HUDEP-2 (cell line): ENCODE measurements at regions not wholly inside any gene's neighbourhood (a gene's known extent, or its start where the extent isn't known, plus 50 kb on each side); places are given as distances from the start of the nearest gene placed in this dataset.
"Not testable (repeated sequence)": the region's sequence is repeated elsewhere in the genome, so short reads cannot be mapped to it uniquely, and the experiment has no call there.

Experiments
- DNase-seq, 76 experiments: peaks; one replicate each; lab custom pipeline; 2025; ENCODE audit not compliant: unreplicated experiment in 76 of 76; lab: John Stamatoyannopoulos, UW

DNA sequence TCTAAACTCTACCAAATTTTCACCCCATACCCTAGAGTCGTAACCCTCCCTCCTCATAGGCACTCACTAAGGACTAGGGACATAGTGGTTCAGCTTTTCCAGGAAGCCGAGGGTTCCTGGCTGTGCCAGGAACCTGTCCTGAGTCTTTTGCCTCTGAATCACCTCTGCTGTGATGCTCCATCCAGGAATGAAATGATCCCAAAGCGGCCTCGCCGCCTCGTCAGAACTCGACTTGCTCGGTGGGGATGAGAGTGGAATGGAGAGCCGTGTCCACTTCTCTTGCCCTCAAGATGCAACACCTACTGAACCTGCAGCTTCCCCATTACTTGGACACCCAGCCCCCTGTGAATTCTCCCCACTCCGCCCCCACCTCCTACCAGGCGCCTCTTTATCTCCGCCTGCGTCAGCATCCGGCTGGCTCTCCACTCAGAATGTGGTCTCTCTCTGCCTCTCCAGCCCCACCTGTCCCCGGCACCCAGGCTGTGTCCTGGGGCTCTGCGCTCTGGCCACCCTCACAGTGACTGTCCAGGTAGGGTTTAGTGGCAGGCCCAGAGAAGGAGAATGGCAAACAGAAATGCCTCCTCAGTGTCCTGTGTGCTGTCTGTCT is 366.1 kb upstream of the ZNF32 start:
- DNase-seq = no peak

- DNase-seq = no peak
These were observed 365.3 kb upstream of the ZNF32 start for GRCh38 chr10:44013981-44014380.

GRCh38 chr10:44012921-44013320 is 364.2 kb upstream of the ZNF32 start:
- DNase-seq = no peak

DNA sequence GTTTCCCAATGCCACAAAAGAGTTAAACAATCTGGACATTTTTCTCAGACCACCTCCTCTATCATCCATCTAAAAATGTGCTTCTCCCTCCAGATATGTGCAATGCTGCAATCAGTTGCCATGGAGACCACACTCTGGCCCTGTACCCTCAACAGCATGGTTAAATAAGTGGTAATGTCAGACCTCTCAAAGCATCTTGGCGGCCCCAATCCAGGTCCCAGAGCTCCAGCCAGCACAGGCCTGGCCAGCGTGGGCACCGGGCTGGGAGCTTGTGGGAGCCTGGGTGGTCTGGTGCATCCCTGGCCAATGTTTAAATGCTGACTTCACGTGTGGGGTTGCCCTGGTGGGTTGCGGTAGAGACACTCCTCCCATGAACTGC is 362.9 kb upstream of the ZNF32 start:
- DNase-seq = no peak

DNA sequence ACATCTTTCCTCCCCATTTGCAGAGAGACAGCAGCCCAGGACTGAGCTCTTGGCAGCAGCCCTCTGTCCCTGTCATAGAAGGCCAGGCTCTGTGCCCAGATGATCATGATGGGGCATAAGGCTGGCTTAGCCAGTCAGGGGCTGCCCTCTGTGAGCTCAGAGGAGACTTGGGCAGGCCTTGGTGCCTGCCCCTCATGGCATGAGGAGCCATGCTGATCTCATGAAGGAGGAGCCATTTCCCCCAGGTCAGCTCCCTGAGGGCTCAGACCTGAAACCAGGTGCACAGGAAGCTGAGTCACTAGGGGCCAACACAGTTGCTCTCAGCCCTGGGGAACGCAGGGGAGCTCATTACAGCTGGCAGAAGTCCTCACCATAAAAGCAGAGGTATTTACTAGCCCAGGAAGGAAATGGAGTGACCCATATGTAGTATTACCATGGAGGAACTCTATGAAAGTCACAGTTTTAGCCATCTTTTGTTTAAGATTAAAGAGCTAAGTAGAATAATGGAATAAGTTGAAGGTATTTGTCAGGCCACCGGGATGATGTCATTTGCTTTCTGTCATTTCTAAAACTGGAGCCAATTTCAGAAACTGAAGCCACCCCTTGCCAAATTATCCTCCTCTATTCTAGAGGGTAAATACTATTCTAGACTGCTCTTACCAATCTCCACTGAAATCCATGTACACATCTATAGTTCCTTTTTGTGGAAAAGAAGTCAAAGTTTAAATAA is 362.4 kb upstream of the ZNF32 start:
- no peak for DNase-seq

DNA sequence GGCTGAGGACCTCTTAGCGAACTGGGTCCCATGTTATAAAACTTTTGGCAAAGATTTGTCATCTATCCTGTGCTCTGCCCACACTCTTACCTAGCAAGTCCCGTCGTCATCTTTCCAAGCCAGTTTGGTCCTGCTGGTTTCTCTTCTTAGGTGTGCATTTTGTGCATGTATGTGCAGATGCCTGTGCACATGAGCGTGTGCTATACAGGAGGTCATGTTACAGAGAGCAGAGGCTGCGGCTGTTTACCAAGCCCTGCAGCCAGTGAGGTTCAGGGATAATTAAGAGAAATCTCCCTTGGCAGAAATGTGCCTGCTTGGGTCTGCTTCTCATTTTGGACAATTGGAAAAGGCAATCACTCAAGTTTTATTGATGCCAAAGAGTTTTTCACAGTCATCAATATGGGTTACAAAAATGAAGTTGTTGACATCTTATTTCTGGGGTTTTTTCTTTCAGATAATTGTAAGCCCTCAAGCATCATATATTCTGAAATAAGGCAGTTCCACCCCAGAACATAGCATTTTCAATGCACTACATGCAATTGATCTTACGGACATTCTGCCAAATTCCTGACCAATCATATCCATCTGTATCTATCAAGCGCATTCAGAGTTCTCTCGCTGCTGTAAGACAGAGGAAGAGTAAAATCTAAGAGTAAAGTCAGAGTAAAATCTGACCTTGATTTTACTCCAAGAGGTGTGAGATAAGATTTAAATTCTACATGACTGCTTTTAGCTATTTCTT is 361.4 kb upstream of the ZNF32 start:
- DNase-seq = no peak

DNA sequence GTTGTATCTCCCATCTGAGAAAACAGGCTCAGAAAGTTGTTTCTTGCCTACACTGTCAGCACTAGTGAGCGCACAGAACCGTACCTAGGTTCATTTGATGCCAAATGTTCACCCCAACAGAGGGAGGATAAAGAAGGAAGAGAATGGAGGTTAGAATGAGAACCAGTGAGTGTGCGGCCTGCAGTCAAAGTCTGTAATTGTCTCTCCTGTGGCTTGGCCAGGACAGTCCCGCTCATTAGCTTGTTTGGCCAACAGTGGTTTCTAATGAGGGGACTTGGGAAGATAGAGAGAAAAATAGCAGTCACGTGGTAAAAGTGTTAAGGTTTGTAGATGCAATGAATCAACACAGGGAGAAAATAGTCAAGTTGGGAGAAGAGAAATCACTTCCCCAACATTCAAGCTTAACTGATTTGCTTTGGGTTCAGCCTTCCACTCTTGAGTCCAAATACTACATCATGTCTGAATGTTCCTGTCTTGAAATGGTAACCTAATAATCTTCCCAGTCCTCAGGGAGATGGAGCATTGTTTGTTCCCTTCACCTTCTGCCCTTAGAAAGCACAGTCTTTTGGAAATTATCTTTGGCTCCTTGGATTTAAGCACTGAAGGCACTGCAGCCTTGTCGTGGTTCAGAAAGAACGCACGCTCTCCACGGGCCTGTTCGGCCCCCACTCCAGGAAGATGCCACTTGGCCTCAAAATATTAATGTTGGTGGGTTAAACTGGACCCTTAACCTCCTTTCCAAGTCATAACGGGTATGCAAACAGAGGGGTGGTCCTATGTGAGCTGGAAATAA is 360.4 kb upstream of the ZNF32 start:
- no peak for DNase-seq

- DNase-seq = no peak
These were observed 359.7 kb upstream of the ZNF32 start for GRCh38 chr10:44008270-44008916.

- DNase-seq = no peak
These were observed 358.1 kb upstream of the ZNF32 start for GRCh38 chr10:44006771-44007170.

DNA sequence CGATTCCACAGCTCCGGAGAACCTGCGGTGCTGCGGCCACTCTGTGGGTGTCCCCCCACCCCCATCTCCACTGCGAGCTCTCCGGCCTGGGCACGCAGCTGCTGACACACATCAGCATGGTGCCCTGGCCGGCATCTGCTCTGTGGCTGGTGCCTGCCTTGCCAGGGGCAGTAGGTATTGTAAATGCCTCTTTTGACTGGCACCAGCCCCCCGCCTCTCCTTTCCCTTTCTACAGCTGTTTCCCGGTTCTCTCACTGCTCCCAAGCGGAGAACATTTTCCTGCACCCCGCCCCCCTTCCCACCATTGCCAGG is 357.1 kb upstream of the ZNF32 start:
- no peak for DNase-seq

DNA sequence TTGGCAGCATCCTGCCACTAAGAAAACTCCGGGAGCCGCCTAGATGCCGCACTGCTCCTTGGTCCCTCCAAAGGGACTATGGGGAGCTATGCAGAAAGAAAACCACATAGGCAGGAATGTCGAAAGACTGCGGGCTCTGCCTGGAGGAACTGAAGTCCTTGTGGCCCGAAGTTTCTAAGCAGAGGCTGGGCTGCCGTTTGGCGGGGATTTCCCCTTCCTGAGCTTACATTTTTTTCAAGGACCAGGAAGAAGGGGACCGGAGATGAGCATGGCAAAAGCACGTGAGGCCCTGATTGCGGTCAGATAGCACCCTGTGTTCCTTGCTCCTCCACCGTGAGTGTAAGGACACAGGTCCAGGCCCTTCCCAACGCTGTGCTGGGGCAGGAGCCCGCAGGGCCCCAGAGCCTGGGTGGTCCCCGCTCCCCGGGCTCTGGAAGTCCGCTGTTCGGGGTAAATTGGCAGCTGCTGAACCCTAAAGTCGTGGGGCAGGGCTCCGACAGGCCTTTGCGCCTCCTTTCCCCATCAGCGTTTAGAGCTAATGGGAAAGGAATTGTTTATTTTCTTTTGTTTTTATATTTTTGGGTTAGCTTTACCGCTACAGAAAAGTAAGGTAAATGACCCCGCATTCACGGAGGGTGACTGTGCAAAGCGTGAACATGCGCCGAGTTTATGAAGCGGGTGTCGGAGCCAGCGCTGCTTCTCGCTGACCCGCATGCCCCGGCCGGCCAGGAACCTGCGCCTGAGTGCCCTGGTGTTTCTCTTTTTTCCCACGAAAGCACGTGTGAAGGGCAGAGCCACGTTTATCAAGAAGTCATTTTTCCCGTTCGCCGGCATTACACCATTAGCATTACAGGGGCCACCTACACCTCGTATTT is 356.5 kb upstream of the ZNF32 start:
- no peak for DNase-seq

DNA sequence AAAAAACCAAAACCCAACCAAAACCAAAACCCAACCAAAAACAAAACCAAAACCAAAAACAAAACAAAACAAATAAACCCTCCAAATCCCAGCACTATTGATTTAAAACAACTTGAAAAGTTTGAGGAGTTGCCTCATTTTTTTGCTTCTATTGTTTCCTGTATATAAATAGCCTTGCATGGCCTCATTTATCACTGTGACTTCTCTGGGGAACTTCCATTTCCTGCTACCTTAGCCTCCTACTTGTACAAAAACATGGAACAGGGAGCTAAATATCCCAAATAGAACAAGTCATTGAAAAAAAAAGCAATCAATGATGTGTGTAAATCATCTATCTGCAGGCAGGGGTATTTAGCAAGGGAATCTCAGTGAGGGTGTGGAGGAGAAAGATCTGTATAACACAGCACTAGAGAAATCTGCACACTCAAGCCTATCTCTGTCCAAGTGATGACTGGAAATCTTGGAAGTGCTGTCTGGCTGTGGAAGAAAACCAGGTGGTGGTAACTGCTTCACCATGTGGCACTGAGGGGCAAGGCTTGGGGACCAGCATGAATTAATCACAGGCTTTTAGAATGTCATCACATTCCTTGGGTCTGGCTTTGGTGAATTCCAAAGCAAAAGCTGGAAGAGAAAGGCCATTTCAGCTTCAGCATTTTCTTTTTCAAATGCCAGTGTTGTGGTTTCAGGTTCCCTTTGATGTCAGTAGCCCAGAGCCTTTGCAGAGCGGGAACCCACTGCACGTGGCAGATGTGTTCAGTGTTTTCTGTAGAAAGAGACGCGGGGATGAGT is 349.5 kb upstream of the ZNF32 start:
- no peak for DNase-seq

GRCh38 chr10:43997330-43997729 is 348.6 kb upstream of the ZNF32 start:
- DNase-seq = no peak

- DNase-seq = no peak
These were observed 345.9 kb upstream of the ZNF32 start for GRCh38 chr10:43994539-43994938.

DNA sequence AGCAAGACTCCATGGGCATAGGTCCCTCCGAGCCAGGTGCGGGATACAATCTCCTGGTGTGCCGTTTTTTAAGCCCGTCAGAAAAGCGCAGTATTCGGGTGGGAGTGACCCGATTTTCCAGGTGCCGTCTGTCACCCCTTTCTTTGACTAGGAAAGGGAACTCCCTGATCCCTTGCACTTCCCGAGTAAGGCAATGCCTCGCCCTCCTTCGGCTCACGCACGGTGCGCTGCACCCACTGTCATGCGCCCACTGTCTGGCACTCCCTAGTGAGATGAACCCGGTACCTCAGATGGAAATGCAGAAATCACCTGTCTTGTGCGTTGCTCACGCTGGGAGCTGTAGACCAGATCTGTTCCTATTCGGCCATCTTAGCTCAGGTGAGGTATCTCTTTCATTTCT is 344.1 kb upstream of the ZNF32 start:
- not testable (repeated sequence) for DNase-seq

DNA sequence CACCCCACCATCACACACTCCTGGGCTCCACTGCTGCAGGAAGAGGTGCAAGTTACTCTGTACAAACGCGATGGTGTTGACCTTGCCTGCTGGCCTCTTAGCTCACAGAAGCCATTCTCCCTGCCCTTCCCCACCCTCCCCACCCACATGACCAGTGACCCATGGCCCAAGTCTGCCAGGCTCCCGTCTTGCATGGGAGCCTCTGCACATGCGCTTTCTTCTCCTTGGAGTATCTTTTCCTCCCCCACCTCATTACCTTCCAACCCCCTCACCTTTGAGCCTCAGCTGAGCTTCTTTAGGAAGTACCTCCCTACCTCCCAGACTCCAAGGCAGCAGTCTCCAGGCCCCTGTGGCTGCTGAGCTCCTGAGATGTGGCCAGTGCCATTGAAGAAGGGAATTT is 337.7 kb upstream of the ZNF32 start:
- DNase-seq = no peak

DNA sequence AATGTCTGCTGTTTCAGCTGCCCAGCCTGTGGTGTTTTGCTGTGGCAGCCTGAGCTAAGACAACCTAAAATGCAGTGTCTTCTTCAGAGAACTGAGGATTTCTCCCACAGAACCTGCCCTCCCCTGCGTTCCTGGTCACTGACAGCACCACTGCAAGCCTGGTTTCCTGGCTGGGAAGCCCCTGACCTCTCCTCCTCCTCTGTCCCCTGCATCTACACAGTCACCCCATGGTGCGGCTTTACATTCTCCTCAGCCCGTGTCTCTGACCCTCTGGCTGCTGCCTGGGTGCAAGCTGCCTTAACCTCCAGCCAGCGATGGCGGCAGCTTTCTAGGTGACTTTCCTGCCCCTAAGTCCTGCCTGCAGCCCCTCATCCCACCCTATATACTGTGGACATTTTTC is 337.3 kb upstream of the ZNF32 start:
- peak in 1 of 76 experiments; percentile 1 for DNase-seq

- peak in 28 of 76 experiments; percentile 3 to 75 (median 26) for DNase-seq
These were observed 335.2 kb upstream of the ZNF32 start for GRCh38 chr10:43983856-43984271.

GRCh38 chr10:43983405-43983804 is 334.7 kb upstream of the ZNF32 start:
- no peak for DNase-seq
